Activated B cell treated with CpG ODN at 0.5 μM for 24 hours (primary cell): ENCODE measurements at regions not wholly inside any gene's neighbourhood (a gene's known extent, or its start where the extent isn't known, plus 50 kb on each side); places are given as distances from the start of the nearest gene placed in this dataset.

Experiments used
- ATAC-seq: fragments of 200-7000 bp; cut with Tn5 transposase; one replicate; pipeline ENCODE4 v1.10.0; 2021; ENCODE audit warnings: low read depth, mild to moderate bottlenecking, moderate library complexity
- CTCF ChIA-PET: fragments of 350-600 bp; sonication (Branson Sonifier 250); formaldehyde crosslinking; loops from one replicate; lab custom pipeline; 2021; ENCODE audit warnings: antibody characterized with exemption; lab: Charles Lee
- POLR2A ChIA-PET: fragments of 350-600 bp; sonication (Branson Sonifier 250); formaldehyde crosslinking; loops from one replicate; lab custom pipeline; 2021; ENCODE audit warnings: antibody characterized with exemption; lab: Charles Lee
- DNase-seq: peaks from one replicate; pipeline ENCODE4 v3.0.0; 2022
- H3K27ac Mint-ChIP-seq: one replicate; pipeline ENCODE4 v1.8.0; 2020; ENCODE audit warnings: mixed read lengths
- H3K27me3 Mint-ChIP-seq: one replicate; pipeline ENCODE4 v1.8.0; 2021; ENCODE audit warnings: mixed read lengths
- H3K36me3 Mint-ChIP-seq: one replicate; pipeline ENCODE4 v1.8.0; 2021; ENCODE audit warnings: low read depth, mixed read lengths
- H3K4me1 Mint-ChIP-seq: one replicate; pipeline ENCODE4 v1.8.0; 2021; ENCODE audit warnings: mixed read lengths
- H3K4me3 Mint-ChIP-seq: one replicate; pipeline ENCODE4 v1.8.0; 2020; ENCODE audit warnings: mild to moderate bottlenecking, mixed read lengths
- H3K9me3 Mint-ChIP-seq: one replicate; pipeline ENCODE4 v1.8.0; 2020; ENCODE audit warnings: mixed read lengths
- intact Hi-C: fragments of 100-400 bp; cut with micrococcal nuclease; formaldehyde crosslinking; loops from one replicate; pipeline ENCODE4 v1.15.1; 2024
- TF ChIP-seq, protein P1 (sequence below): fragments of 200-600 bp; IDR thresholded peaks from one replicate; pipeline ENCODE4 v1.8.0; 2022; ENCODE audit warnings: antibody characterized with exemption, mild to moderate bottlenecking

- H3K27me3 Mint-ChIP-seq: peaks cover 4% of the 10 kb centered on the region
- intact Hi-C loops: no loop called here
- H3K4me1 Mint-ChIP-seq: no peaks in the 10 kb centered on the region
Measured at GRCh38 chr2:215489288-215489848, 53.5 kb upstream of the FN1 start.

DNA sequence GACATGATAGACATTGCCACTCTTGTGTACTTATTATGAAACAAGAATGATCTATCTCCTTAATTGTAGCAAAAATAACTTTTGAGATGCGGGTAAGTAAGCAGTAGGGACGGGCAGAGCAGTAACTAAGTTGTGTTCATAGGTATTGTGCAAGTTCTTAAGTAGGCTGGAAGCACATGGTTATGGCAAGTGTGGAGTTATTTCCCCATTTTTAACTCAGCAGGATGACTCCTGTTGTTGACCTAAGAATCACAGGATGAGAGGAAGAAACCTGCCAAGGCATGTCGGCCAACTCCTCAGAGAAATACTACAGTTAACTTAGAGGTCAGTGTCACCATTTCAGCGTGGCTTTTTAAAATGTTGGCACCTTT is 51.1 kb upstream of the FN1 start:
- Mint-ChIP-seq H3K27me3 (peaks cover 2% of the 10 kb centered on the region), H3K4me3 (no peak overlapping the region), H3K27ac (no peak overlapping the region), H3K9me3 (no peaks in the 10 kb centered on the region), H3K4me1 (no peaks in the 10 kb centered on the region), H3K36me3 (no peaks in the 10 kb centered on the region)
- DNase-seq: no peak
- CTCF ChIA-PET: no interaction called here
- intact Hi-C loops: no loop called here
- POLR2A ChIA-PET: no interaction called here
- TF ChIP-seq, protein P1, sequence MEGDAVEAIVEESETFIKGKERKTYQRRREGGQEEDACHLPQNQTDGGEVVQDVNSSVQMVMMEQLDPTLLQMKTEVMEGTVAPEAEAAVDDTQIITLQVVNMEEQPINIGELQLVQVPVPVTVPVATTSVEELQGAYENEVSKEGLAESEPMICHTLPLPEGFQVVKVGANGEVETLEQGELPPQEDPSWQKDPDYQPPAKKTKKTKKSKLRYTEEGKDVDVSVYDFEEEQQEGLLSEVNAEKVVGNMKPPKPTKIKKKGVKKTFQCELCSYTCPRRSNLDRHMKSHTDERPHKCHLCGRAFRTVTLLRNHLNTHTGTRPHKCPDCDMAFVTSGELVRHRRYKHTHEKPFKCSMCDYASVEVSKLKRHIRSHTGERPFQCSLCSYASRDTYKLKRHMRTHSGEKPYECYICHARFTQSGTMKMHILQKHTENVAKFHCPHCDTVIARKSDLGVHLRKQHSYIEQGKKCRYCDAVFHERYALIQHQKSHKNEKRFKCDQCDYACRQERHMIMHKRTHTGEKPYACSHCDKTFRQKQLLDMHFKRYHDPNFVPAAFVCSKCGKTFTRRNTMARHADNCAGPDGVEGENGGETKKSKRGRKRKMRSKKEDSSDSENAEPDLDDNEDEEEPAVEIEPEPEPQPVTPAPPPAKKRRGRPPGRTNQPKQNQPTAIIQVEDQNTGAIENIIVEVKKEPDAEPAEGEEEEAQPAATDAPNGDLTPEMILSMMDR: no peak
- no peak for ATAC-seq

More at GRCh38 chr2:215489288-215489848, 53.5 kb upstream of the FN1 start:
- ATAC-seq: no peak
- no peak overlapping the region for H3K27ac Mint-ChIP-seq
- TF ChIP-seq, protein P1: no peak
- no peak for DNase-seq
- ChIA-PET POLR2A (no interaction called here), CTCF (no interaction called here)
- no peaks in the 10 kb centered on the region for H3K9me3 Mint-ChIP-seq
- no peak overlapping the region for H3K4me3 Mint-ChIP-seq
- no peaks in the 10 kb centered on the region for H3K36me3 Mint-ChIP-seq

- Mint-ChIP-seq H3K27ac (no peak overlapping the region), H3K36me3 (no peaks in the 10 kb centered on the region), H3K9me3 (no peaks in the 10 kb centered on the region), H3K27me3 (no peaks in the 10 kb centered on the region), H3K4me1 (no peaks in the 10 kb centered on the region), H3K4me3 (no peak overlapping the region)
- CTCF ChIA-PET: no interaction called here
- POLR2A ChIA-PET: no interaction called here
- DNase-seq: no peak
- TF ChIP-seq, protein P1: no peak
- intact Hi-C loops: no loop called here
- no peak for ATAC-seq
Measured at GRCh38 chr2:215486291-215487001, 50.6 kb upstream of the FN1 start.
